ENCODE measurements at regions not wholly inside any gene's neighbourhood (a gene's known extent, or its start where the extent isn't known, plus 50 kb on each side); places are given as distances from the start of the nearest gene placed in this dataset.

- no peaks in the 10 kb centered on the region for H3K4me1 Mint-ChIP-seq
- TF ChIP-seq EZH2 (IDR thresholded peaks at IDR 0.05; ENCODE audit: borderline replicate concordance, insufficient read depth, low read depth, low read length, poor library complexity, severe bottlenecking) = no peak
- TF ChIP-seq, protein P1, sequence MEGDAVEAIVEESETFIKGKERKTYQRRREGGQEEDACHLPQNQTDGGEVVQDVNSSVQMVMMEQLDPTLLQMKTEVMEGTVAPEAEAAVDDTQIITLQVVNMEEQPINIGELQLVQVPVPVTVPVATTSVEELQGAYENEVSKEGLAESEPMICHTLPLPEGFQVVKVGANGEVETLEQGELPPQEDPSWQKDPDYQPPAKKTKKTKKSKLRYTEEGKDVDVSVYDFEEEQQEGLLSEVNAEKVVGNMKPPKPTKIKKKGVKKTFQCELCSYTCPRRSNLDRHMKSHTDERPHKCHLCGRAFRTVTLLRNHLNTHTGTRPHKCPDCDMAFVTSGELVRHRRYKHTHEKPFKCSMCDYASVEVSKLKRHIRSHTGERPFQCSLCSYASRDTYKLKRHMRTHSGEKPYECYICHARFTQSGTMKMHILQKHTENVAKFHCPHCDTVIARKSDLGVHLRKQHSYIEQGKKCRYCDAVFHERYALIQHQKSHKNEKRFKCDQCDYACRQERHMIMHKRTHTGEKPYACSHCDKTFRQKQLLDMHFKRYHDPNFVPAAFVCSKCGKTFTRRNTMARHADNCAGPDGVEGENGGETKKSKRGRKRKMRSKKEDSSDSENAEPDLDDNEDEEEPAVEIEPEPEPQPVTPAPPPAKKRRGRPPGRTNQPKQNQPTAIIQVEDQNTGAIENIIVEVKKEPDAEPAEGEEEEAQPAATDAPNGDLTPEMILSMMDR (IDR thresholded peaks at IDR 0.05) = no peak
- DNase-seq (no peak), ATAC-seq (ENCODE audit: low read depth) (no peak)
- no peaks in the 10 kb centered on the region for H3K9me3 Mint-ChIP-seq (ENCODE audit: insufficient read depth)
- H3K27ac ChIP-seq (ENCODE audit: low read length in 2 of 2) = no peak overlapping the region
- H3K27ac Mint-ChIP-seq = no peak overlapping the region
- H3K9ac ChIP-seq (ENCODE audit: low read length) = no peak overlapping the region
- WGBS (ENCODE audit: insufficient coverage) = 0% methylated on average over 5 of the region's 8 CpGs
- intact Hi-C loops (cut with micrococcal nuclease) = no loop called here
- ChIA-PET CTCF (no interaction called here), POLR2A (no interaction called here)
- H3K9me3 ChIP-seq (ENCODE audit: control extremely low read depth in 1 of 3, control insufficient read depth in 2 of 3, insufficient read depth in 1 of 3, low read length in 2 of 3) = no peaks in the 10 kb centered on the region
- H4K20me1 ChIP-seq (ENCODE audit: control insufficient read depth, insufficient read depth, low read length, poor library complexity, severe bottlenecking) = no peaks in the 10 kb centered on the region
- H3K4me3 ChIP-seq (ENCODE audit: control extremely low read depth in 1 of 5, extremely low read depth in 1 of 5, insufficient read depth in 1 of 5, low read depth in 2 of 5, low read length in 4 of 5) = no peak overlapping the region
- no peaks in the 10 kb centered on the region for H3K27me3 ChIP-seq (replicated peaks in 1 of 4; ENCODE audit: control extremely low read depth in 1 of 4, control insufficient read depth in 3 of 4, insufficient read depth in 4 of 4, low read length in 3 of 4)
- H3K36me3 ChIP-seq (replicated peaks in 1 of 2; ENCODE audit: control extremely low read depth in 1 of 2, control insufficient read depth in 1 of 2, extremely low read depth in 1 of 2, insufficient read depth in 2 of 2, low read length in 1 of 2) = no peaks in the 10 kb centered on the region
- peaks cover 14% of the 10 kb centered on the region for H3K27me3 Mint-ChIP-seq
- no peak overlapping the region for H3K4me2 ChIP-seq (replicated peaks; ENCODE audit: low read depth, low read length, poor library complexity, severe bottlenecking)
- no peaks in the 10 kb centered on the region for H3K79me2 ChIP-seq (ENCODE audit: control insufficient read depth, insufficient read depth, low read length)
- H3K4me3 Mint-ChIP-seq = no peak overlapping the region
- H3K4me1 ChIP-seq (ENCODE audit: control insufficient read depth in 2 of 2, insufficient read depth in 2 of 2, low read length in 2 of 2) = no peaks in the 10 kb centered on the region
- H2AFZ ChIP-seq (ENCODE audit: insufficient read depth, low read depth, low read length, poor library complexity, severe bottlenecking) = no peak overlapping the region
Measured at GRCh38 chr1:47582891-47583608, 145.2 kb downstream of the FOXD2 start.

DNA sequence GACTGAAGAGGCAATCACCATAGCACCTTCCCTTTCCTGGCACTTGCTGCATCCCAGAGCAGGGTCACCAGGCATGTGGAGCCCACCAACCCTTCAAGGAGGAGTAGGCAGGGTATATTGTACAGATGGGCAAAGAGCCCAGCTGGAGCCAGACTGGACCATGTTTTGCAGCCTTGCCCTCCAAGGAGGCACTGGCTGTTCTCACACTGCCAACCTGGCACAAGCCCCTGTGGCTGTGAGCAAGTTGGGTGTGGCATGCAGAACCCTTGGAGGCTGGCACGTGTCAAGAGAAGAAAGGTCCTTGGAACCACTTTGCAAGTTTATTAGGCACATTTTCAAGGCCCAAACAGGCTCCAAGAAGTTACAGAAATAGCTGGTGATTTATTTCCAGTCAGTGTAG is 146.4 kb downstream of the FOXD2 start:
- H3K4me1 ChIP-seq (ENCODE audit: control insufficient read depth in 2 of 2, insufficient read depth in 2 of 2, low read length in 2 of 2) = no peaks in the 10 kb centered on the region
- intact Hi-C loops (cut with micrococcal nuclease) = no loop called here
- no peaks in the 10 kb centered on the region for H3K9me3 ChIP-seq (ENCODE audit: control extremely low read depth in 1 of 3, control insufficient read depth in 2 of 3, insufficient read depth in 1 of 3, low read length in 2 of 3)
- H3K27ac ChIP-seq (ENCODE audit: low read length in 2 of 2) = no peak overlapping the region
- no peak overlapping the region for H2AFZ ChIP-seq (ENCODE audit: insufficient read depth, low read depth, low read length, poor library complexity, severe bottlenecking)
- ChIA-PET CTCF (no interaction called here), POLR2A (no interaction called here)
- no peaks in the 10 kb centered on the region for H3K9me3 Mint-ChIP-seq (ENCODE audit: insufficient read depth)
- H3K27me3 Mint-ChIP-seq = peaks cover 14% of the 10 kb centered on the region
- TF ChIP-seq EZH2 (IDR thresholded peaks at IDR 0.05; ENCODE audit: borderline replicate concordance, insufficient read depth, low read depth, low read length, poor library complexity, severe bottlenecking) = no peak
- TF ChIP-seq, protein P1 (IDR thresholded peaks at IDR 0.05) = no peak
- ATAC-seq (ENCODE audit: low read depth) (no peak), DNase-seq (no peak)
- no peaks in the 10 kb centered on the region for H4K20me1 ChIP-seq (ENCODE audit: control insufficient read depth, insufficient read depth, low read length, poor library complexity, severe bottlenecking)
- no peak overlapping the region for H3K9ac ChIP-seq (ENCODE audit: low read length)
- no peak overlapping the region for H3K4me2 ChIP-seq (replicated peaks; ENCODE audit: low read depth, low read length, poor library complexity, severe bottlenecking)
- no peak overlapping the region for H3K4me3 ChIP-seq (ENCODE audit: control extremely low read depth in 1 of 5, extremely low read depth in 1 of 5, insufficient read depth in 1 of 5, low read depth in 2 of 5, low read length in 4 of 5)
- no peaks in the 10 kb centered on the region for H3K4me1 Mint-ChIP-seq
- H3K27me3 ChIP-seq (replicated peaks in 1 of 4; ENCODE audit: control extremely low read depth in 1 of 4, control insufficient read depth in 3 of 4, insufficient read depth in 4 of 4, low read length in 3 of 4) = no peaks in the 10 kb centered on the region
- H3K79me2 ChIP-seq (ENCODE audit: control insufficient read depth, insufficient read depth, low read length) = no peaks in the 10 kb centered on the region
- no peak overlapping the region for H3K4me3 Mint-ChIP-seq
- WGBS (ENCODE audit: insufficient coverage) = 71% methylated on average over 1 of the region's 1 CpG
- no peak overlapping the region for H3K27ac Mint-ChIP-seq
- H3K36me3 ChIP-seq (replicated peaks in 1 of 2; ENCODE audit: control extremely low read depth in 1 of 2, control insufficient read depth in 1 of 2, extremely low read depth in 1 of 2, insufficient read depth in 2 of 2, low read length in 1 of 2) = no peaks in the 10 kb centered on the region

Data from B cell (primary cell).